NT2/D1 (cell line): ENCODE measurements at regions not wholly inside any gene's neighbourhood (a gene's known extent, or its start where the extent isn't known, plus 50 kb on each side); places are given as distances from the start of the nearest gene placed in this dataset.

ENCODE experiments used
- YY1 ChIP-seq: IDR thresholded peaks from 2 replicates; pipeline ENCODE4 v1.6.1; 2011; ENCODE audit not compliant: insufficient read length, insufficient read depth
- ZNF274 ChIP-seq: IDR thresholded peaks from 2 replicates; pipeline ENCODE4 v1.6.1; 2011; ENCODE audit warnings: mild to moderate bottlenecking, low read depth, low read length

GRCh38 chr2:60628615-60629304, 75.3 kb upstream of the BCL11A start:
- no peak for TF ChIP-seq ZNF274
- TF ChIP-seq YY1, result no peak
